Mesothelial cell of epicardium (in vitro differentiated cells): ENCODE measurements at regions not wholly inside any gene's neighbourhood (a gene's known extent, or its start where the extent isn't known, plus 50 kb on each side); places are given as distances from the start of the nearest gene placed in this dataset.

Experiments used
- DNase-seq, 2 experiments: peaks; one replicate each; pipeline ENCODE4 v3.0.0; 2021; ENCODE audit warnings: low spot score in 2 of 2; ENCODE audit not compliant: unreplicated experiment in 2 of 2
- H3K27ac Mint-ChIP-seq: 2 replicates; pipeline ENCODE4 v1.8.0; 2021; ENCODE audit warnings: mixed read lengths
- H3K27me3 Mint-ChIP-seq: 2 replicates; pipeline ENCODE4 v1.8.0; 2021; ENCODE audit warnings: low read depth, mixed read lengths
- H3K36me3 Mint-ChIP-seq: 2 replicates; pipeline ENCODE4 v1.8.0; 2021; ENCODE audit warnings: mixed read lengths
- H3K4me1 Mint-ChIP-seq: 2 replicates; pipeline ENCODE4 v1.8.0; 2021; ENCODE audit warnings: mixed read lengths
- H3K4me3 Mint-ChIP-seq: 2 replicates; pipeline ENCODE4 v1.8.0; 2021; ENCODE audit warnings: mild to moderate bottlenecking, moderate library complexity, mixed read lengths
- H3K9me3 Mint-ChIP-seq: 2 replicates; pipeline ENCODE4 v1.8.0; 2021; ENCODE audit warnings: mixed read lengths
- CTCF ChIP-seq: fragments of 200-600 bp; sonication (generic); IDR thresholded peaks from one replicate; pipeline ENCODE4 v1.5.0; 2021; ENCODE audit warnings: antibody characterized with exemption; ENCODE audit not compliant: unreplicated experiment

- no peak for TF ChIP-seq CTCF
- H3K36me3 Mint-ChIP-seq, result no peaks in the 10 kb centered on the region
Measured at GRCh38 chr16:85424260-85425073, 188.7 kb upstream of the GSE1 start.

GRCh38 chr16:85425074-85425662 is 188.0 kb upstream of the GSE1 start:
- no peaks in the 10 kb centered on the region for H3K27me3 Mint-ChIP-seq
- peaks cover 31% of the 10 kb centered on the region for H3K4me1 Mint-ChIP-seq
- H3K27ac Mint-ChIP-seq, result no peak overlapping the region
- no peak for TF ChIP-seq CTCF
- H3K36me3 Mint-ChIP-seq, result no peaks in the 10 kb centered on the region
- DNase-seq, result peak; percentile 17 to 21
- H3K4me3 Mint-ChIP-seq, result no peak overlapping the region
- no peaks in the 10 kb centered on the region for H3K9me3 Mint-ChIP-seq

More at GRCh38 chr16:85424260-85425073, 188.7 kb upstream of the GSE1 start:
- H3K27ac Mint-ChIP-seq, result no peak overlapping the region
- H3K9me3 Mint-ChIP-seq, result no peaks in the 10 kb centered on the region
- no peak overlapping the region for H3K4me3 Mint-ChIP-seq
- no peaks in the 10 kb centered on the region for H3K27me3 Mint-ChIP-seq
- H3K4me1 Mint-ChIP-seq, result peaks cover 26% of the 10 kb centered on the region
- peak; percentile 15 to 34 for DNase-seq

GRCh38 chr16:85426806-85427205 is 186.3 kb upstream of the GSE1 start:
- Mint-ChIP-seq H3K4me3 (no peak overlapping the region), H3K9me3 (no peaks in the 10 kb centered on the region), H3K36me3 (no peaks in the 10 kb centered on the region), H3K27ac (no peak overlapping the region), H3K27me3 (no peaks in the 10 kb centered on the region), H3K4me1 (peaks cover 26% of the 10 kb centered on the region)
- DNase-seq, result peak in 1 of 2 experiments; percentile 19
- no peak for TF ChIP-seq CTCF

- DNase-seq, result peak; percentile 13 to 36
- no peak overlapping the region for H3K4me3 Mint-ChIP-seq
- H3K36me3 Mint-ChIP-seq, result no peaks in the 10 kb centered on the region
- H3K27me3 Mint-ChIP-seq, result no peaks in the 10 kb centered on the region
- peaks cover 13% of the 10 kb centered on the region for H3K4me1 Mint-ChIP-seq
- TF ChIP-seq CTCF, result no peak
- no peaks in the 10 kb centered on the region for H3K9me3 Mint-ChIP-seq
- H3K27ac Mint-ChIP-seq, result no peak overlapping the region
Measured at GRCh38 chr16:85428168-85428898, 184.8 kb upstream of the GSE1 start.

- H3K9me3 Mint-ChIP-seq, result no peaks in the 10 kb centered on the region
- H3K4me3 Mint-ChIP-seq, result no peak overlapping the region
- H3K27ac Mint-ChIP-seq, result no peak overlapping the region
- no peaks in the 10 kb centered on the region for H3K36me3 Mint-ChIP-seq
- TF ChIP-seq CTCF, result no peak
- peaks cover 11% of the 10 kb centered on the region for H3K4me1 Mint-ChIP-seq
- no peaks in the 10 kb centered on the region for H3K27me3 Mint-ChIP-seq
- DNase-seq, result peak; percentile 13 to 33
Measured at GRCh38 chr16:85428899-85429775, 184.0 kb upstream of the GSE1 start.
